ENCODE measurements at regions not wholly inside any gene's neighbourhood (a gene's known extent, or its start where the extent isn't known, plus 50 kb on each side); places are given as distances from the start of the nearest gene placed in this dataset.

DNA sequence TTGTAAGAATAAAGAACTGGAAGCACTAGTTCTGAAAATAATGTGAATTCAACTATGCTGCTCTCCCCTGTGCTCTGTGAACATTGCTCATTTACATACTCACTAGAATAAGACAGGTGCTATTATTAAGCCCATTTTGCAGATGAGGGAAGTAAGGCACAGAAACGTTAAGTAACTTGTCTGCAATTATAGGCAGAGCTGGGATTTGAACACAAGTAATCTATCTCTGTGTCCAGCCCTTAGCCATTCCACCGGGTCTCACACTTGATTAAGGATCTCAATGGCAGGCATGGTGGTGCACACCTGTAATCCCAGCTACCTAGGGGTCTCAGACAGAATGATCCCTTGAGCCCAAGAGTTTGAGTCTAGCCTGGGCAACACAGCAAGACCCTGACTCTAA, 357.7 kb downstream of the CD83 start:
- intact Hi-C loops (cut with micrococcal nuclease; ENCODE audit: unreplicated experiment) (no loop called here), in situ Hi-C loops (cut with HindIII; ENCODE audit: extremely low pct_ligation_motif_present, low pct_unique_long_range_greater_than_20kb) (no loop called here)
- ATAC-seq: no peak
- no peak for DNase-seq (ENCODE audit: low spot score)
- no peak overlapping the region for H2AFZ ChIP-seq (ENCODE audit: low read length)
- no peaks in the 10 kb centered on the region for H3K36me3 ChIP-seq (replicated peaks in 1 of 2; ENCODE audit: control insufficient read depth in 1 of 2, insufficient read depth in 2 of 2, low read length in 2 of 2)
- CTCF ChIA-PET (ENCODE audit: low intra/inter-chr PET ratio, low total read pairs): no interaction called here
- FAIRE-seq: no peak
- no peak overlapping the region for H3K4me2 ChIP-seq (ENCODE audit: low read depth, low read length)
- BruUV-seq (replicated peaks): no TSS peak
- no peak overlapping the region for H3K4me3 ChIP-seq (replicated peaks in 1 of 3; ENCODE audit: insufficient read depth in 1 of 3, low read depth in 2 of 3, low read length in 3 of 3)
- no peaks in the 10 kb centered on the region for H3K4me1 ChIP-seq (ENCODE audit: insufficient read depth, low read length)
- TF ChIP-seq ZKSCAN1 (IDR thresholded peaks at IDR 0.05; ENCODE audit: low read length): no peak
- TF ChIP-seq, protein P1, sequence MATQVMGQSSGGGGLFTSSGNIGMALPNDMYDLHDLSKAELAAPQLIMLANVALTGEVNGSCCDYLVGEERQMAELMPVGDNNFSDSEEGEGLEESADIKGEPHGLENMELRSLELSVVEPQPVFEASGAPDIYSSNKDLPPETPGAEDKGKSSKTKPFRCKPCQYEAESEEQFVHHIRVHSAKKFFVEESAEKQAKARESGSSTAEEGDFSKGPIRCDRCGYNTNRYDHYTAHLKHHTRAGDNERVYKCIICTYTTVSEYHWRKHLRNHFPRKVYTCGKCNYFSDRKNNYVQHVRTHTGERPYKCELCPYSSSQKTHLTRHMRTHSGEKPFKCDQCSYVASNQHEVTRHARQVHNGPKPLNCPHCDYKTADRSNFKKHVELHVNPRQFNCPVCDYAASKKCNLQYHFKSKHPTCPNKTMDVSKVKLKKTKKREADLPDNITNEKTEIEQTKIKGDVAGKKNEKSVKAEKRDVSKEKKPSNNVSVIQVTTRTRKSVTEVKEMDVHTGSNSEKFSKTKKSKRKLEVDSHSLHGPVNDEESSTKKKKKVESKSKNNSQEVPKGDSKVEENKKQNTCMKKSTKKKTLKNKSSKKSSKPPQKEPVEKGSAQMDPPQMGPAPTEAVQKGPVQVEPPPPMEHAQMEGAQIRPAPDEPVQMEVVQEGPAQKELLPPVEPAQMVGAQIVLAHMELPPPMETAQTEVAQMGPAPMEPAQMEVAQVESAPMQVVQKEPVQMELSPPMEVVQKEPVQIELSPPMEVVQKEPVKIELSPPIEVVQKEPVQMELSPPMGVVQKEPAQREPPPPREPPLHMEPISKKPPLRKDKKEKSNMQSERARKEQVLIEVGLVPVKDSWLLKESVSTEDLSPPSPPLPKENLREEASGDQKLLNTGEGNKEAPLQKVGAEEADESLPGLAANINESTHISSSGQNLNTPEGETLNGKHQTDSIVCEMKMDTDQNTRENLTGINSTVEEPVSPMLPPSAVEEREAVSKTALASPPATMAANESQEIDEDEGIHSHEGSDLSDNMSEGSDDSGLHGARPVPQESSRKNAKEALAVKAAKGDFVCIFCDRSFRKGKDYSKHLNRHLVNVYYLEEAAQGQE (IDR thresholded peaks at IDR 0.05; ENCODE audit: borderline replicate concordance in 1 of 2, low read depth in 1 of 2, low read length in 2 of 2): no peak
- no peak for TF ChIP-seq ZNF12 (CRISPR knock-in tag; IDR thresholded peaks at IDR 0.05)
- TF ChIP-seq MTA1 (CRISPR knock-in tag; IDR thresholded peaks at IDR 0.05; ENCODE audit: borderline replicate concordance): no peak
- no peak for TF ChIP-seq ZNF292 (CRISPR knock-in tag; IDR thresholded peaks at IDR 0.05; ENCODE audit: borderline replicate concordance, low read depth)
- peaks cover 13% of the 10 kb centered on the region; the same call in 1 of the 2 replicates for H3K9me3 ChIP-seq (ENCODE audit: low read length)
- peaks cover 0 to 5% of the 10 kb centered on the region in 2 experiments; a peak in 3 of 5 replicates for H3K27me3 ChIP-seq (ENCODE audit: control insufficient read depth in 1 of 2, insufficient read depth in 2 of 2, low read length in 2 of 2)
- H3K27ac ChIP-seq (ENCODE audit: extremely low read length, insufficient read depth, low read length): no peak overlapping the region
- H3K79me2 ChIP-seq (ENCODE audit: insufficient read depth, low read length): no peaks in the 10 kb centered on the region
- POLR2A ChIA-PET: no interaction called here
- H4K20me1 ChIP-seq (ENCODE audit: insufficient read depth, low read length): no peaks in the 10 kb centered on the region
- H3K9ac ChIP-seq (ENCODE audit: insufficient read depth, low read depth, low read length): no peak overlapping the region
- WGBS (ENCODE audit: low lambda C conversion rate): 64% methylated on average over 1 of the region's 2 CpGs

Measured in HepG2 (cell line).